Common myeloid progenitor, CD34-positive (primary cell): ENCODE measurements at regions not wholly inside any gene's neighbourhood (a gene's known extent, or its start where the extent isn't known, plus 50 kb on each side); places are given as distances from the start of the nearest gene placed in this dataset.

Source experiments
- CTCF ChIA-PET: fragments of 350-600 bp; sonication (Branson Sonifier 250); formaldehyde crosslinking; loops from one replicate; lab custom pipeline; 2021; ENCODE audit warnings: antibody characterized with exemption; lab: Charles Lee
- POLR2A ChIA-PET: fragments of 350-600 bp; sonication (Branson Sonifier 250); formaldehyde crosslinking; loops from one replicate; lab custom pipeline; 2021; ENCODE audit warnings: antibody characterized with exemption; lab: Charles Lee
- DNase-seq, 3 donors: peaks; one replicate each; pipeline versions ENCODE4 v3.0.0 to v3.0.0-alpha.2; 2013
- H3K27ac ChIP-seq, 2 experiments: 1 replicate in 1 of 2; 2 replicates in 1 of 2; pipeline ENCODE4 v1.7.0; 2013; ENCODE audit warnings: inconsistent platforms in 2 of 2, low read length in 2 of 2, mild to moderate bottlenecking in 2 of 2, low read depth in 1 of 2, moderate library complexity in 1 of 2; ENCODE audit not compliant: severe bottlenecking in 2 of 2, insufficient read depth in 1 of 2, poor library complexity in 1 of 2
- H3K27me3 ChIP-seq, 5 experiments: replicated peaks in 2 of 5; 1 replicate in 3 of 5; 2 replicates in 2 of 5; pipeline versions ENCODE4 v1.6.1 to v1.7.0; 2013; ENCODE audit warnings: low read length in 4 of 5, mild to moderate bottlenecking in 2 of 5, moderate library complexity in 2 of 5, inconsistent platforms in 1 of 5; ENCODE audit not compliant: insufficient read depth in 5 of 5, control insufficient read depth in 4 of 5
- H3K36me3 ChIP-seq, 4 experiments: 1 replicate in 2 of 4; 2 replicates in 2 of 4; pipeline versions ENCODE4 v1.6.1 to v1.7.0; 2013; ENCODE audit warnings: low read length in 3 of 4, control low read depth in 1 of 4, mild to moderate bottlenecking in 1 of 4; ENCODE audit not compliant: control insufficient read depth in 4 of 4, insufficient read depth in 4 of 4
- H3K4me1 ChIP-seq, 4 experiments: 1 replicate in 3 of 4; 2 replicates in 1 of 4; pipeline versions ENCODE4 v1.6.1 to v1.7.1; 2013; ENCODE audit warnings: low read length in 3 of 4, mild to moderate bottlenecking in 3 of 4, control low read depth in 1 of 4, inconsistent platforms in 1 of 4, moderate library complexity in 1 of 4; ENCODE audit not compliant: control insufficient read depth in 4 of 4, insufficient read depth in 4 of 4; ENCODE audit errors: control extremely low read depth in 1 of 4
- H3K4me3 ChIP-seq, 7 experiments: 1 replicate in 4 of 7; 2 replicates in 3 of 7; pipeline versions ENCODE4 v1.5.1 to v1.7.0; 2013; ENCODE audit warnings: mild to moderate bottlenecking in 7 of 7, low read length in 6 of 7, moderate library complexity in 6 of 7, inconsistent platforms in 2 of 7, low read depth in 2 of 7, control low read depth in 1 of 7; ENCODE audit not compliant: insufficient read depth in 4 of 7, control insufficient read depth in 1 of 7; ENCODE audit errors: extremely low read depth in 1 of 7
- H3K9me3 ChIP-seq, 5 experiments: 1 replicate in 4 of 5; 2 replicates in 1 of 5; pipeline versions ENCODE4 v1.6.1 to v1.7.1; 2013; ENCODE audit warnings: low read length in 4 of 5, mild to moderate bottlenecking in 2 of 5, inconsistent platforms in 1 of 5, low read depth in 1 of 5, moderate library complexity in 1 of 5; ENCODE audit not compliant: control insufficient read depth in 4 of 5, insufficient read depth in 2 of 5; ENCODE audit errors: control extremely low read depth in 1 of 5
- WGBS: methylation state at CpG from one replicate; pipeline ENCODE4 v1.1.5; 2013; ENCODE audit not compliant: insufficient coverage; 5-methylcytosine and 5-hydroxymethylcytosine counted together

DNA sequence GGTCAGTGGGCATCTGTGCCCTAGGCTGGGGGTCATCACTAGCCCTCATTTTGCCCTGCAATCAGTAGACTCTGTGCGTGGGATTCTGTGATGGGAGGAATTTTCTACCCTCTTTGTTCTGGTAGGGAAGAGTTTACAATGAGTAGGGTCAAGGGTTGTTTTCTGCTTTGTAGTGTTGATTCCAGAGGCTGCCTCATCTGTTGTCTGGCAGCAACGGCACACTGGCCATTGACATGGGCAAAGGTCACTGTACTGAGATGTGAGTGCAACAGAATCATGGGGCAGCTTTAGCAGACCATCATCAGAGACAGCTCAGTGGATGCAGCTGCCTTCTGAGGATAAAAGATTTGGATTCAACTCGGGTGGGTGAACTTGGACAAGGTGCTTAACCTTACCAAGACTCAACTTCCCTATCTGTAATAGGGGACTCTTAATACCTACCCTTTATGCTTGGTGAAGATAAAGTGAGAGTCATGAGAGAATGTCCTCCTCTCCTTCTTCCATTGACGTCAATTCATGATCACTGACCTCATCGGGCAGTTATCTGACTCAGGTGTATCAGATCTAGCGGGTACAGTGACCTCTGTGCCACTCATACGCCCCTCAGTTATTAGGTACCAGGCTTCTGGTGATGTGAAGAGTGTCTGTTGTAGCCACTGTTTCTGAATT is 127.5 kb downstream of the RPLP1 start:
- CTCF ChIA-PET = interaction anchor here (1.2 kb wide), 1 partner anchor 22 kb away, joined by 3 read pairs; no protein-coding TSS in a partner anchor
- Histone ChIP-seq H3K36me3 (no peaks in the 10 kb centered on the region), H3K4me1 (peaks cover 10 to 48% (median 42%) of the 10 kb centered on the region in 4 experiments), H3K9me3 (no peaks in the 10 kb centered on the region), H3K4me3 (no peak overlapping the region), H3K27me3 (no peaks in the 10 kb centered on the region), H3K27ac (no peak overlapping the region)
- 92% methylated on average over 2 of the region's 7 CpGs for WGBS
- no peak for DNase-seq
- POLR2A ChIA-PET = interaction anchor here (0.6 kb wide), 2 partner anchors 515 to 518 kb away, joined by 3 read pairs; partner anchors contain the start of gene TLE3

- ChIA-PET POLR2A (no interaction called here), CTCF (interaction anchor here (1.1 kb wide), 1 partner anchor 8 kb away, joined by 3 read pairs; no protein-coding TSS in a partner anchor)
- 7% methylated on average over 3 of the region's 3 CpGs for WGBS
- Histone ChIP-seq H3K4me3 (no peak overlapping the region), H3K36me3 (no peaks in the 10 kb centered on the region), H3K9me3 (no peaks in the 10 kb centered on the region), H3K27me3 (no peaks in the 10 kb centered on the region), H3K27ac (no peak overlapping the region), H3K4me1 (peaks cover 7 to 24% (median 20%) of the 10 kb centered on the region in 4 experiments)
- peak; percentile 47 to 87 (median 81) for DNase-seq
Measured at GRCh38 chr15:69583626-69584025, 131.0 kb downstream of the RPLP1 start.

DNA sequence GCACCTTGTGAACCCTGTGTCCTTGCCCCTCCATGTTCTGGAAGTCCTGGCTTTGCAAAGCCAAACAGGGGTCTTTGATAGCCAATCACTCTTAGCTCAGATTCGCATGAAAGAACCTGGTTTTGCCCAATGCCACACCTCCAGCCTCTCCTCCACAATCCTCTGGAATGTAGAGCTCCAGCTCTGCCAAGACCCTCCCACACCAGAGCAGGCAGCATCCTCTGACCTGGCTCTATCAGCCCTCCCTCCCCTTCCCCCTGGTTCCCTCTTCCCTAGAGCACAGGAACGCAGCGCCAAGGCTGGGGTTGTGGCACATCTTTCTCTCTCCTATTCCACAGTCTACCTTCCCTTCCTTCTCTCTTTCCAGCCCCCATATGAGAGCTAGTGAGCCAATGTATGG is 133.3 kb downstream of the RPLP1 start:
- Histone ChIP-seq H3K36me3 (no peaks in the 10 kb centered on the region), H3K4me1 (peaks cover 7 to 24% (median 17%) of the 10 kb centered on the region in 4 experiments), H3K9me3 (no peaks in the 10 kb centered on the region), H3K27me3 (no peaks in the 10 kb centered on the region), H3K4me3 (no peak overlapping the region), H3K27ac (no peak overlapping the region)
- DNase-seq = no peak
- ChIA-PET POLR2A (no interaction called here), CTCF (interaction anchor here (1.1 to 1.4 kb wide), 3 partner anchors 8 to 17 kb away, joined by 3 to 4 read pairs (median 4); no protein-coding TSS in a partner anchor)
- 100% methylated on average over 1 of the region's 3 CpGs for WGBS

DNA sequence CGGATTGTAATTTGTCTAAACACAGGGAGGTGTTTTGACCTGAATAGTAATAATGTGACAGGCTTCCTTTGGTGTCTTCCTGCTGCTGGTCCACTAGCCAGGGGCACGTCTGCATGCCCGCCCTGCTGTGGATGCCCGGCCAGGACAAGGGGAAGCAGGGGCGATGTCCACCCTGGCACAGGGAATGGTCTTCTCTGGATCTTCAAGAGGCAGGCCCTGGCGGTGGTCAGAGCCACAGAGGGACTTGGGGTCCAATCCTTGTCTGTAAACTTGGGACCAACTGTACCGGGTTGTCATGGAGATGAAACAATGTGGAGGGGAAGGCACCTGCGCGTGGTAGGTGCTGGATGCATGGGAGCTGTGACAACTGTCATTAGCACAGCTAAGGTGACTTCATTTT is 134.1 kb downstream of the RPLP1 start:
- CTCF ChIA-PET = no interaction called here
- no peak overlapping the region for H3K4me3 ChIP-seq
- DNase-seq = no peak
- WGBS = 99% methylated on average over 9 of the region's 9 CpGs
- H3K9me3 ChIP-seq = no peaks in the 10 kb centered on the region
- H3K4me1 ChIP-seq = peaks cover 7 to 24% (median 17%) of the 10 kb centered on the region in 4 experiments
- H3K27ac ChIP-seq = no peak overlapping the region
- H3K27me3 ChIP-seq = no peaks in the 10 kb centered on the region
- POLR2A ChIA-PET = no interaction called here
- no peaks in the 10 kb centered on the region for H3K36me3 ChIP-seq

- H3K9me3 ChIP-seq = no peaks in the 10 kb centered on the region
- CTCF ChIA-PET = interaction anchor here (0.8 to 1.1 kb wide), 2 partner anchors 11 to 19 kb away, joined by 3 to 4 read pairs; no protein-coding TSS in a partner anchor
- H3K36me3 ChIP-seq = no peaks in the 10 kb centered on the region
- no peak overlapping the region for H3K27ac ChIP-seq
- H3K4me3 ChIP-seq = no peak overlapping the region
- 78% methylated on average over 3 of the region's 4 CpGs for WGBS
- H3K27me3 ChIP-seq = no peaks in the 10 kb centered on the region
- H3K4me1 ChIP-seq = peaks cover 5 to 20% (median 15%) of the 10 kb centered on the region in 4 experiments
- DNase-seq = no peak
- POLR2A ChIA-PET = no interaction called here
Measured at GRCh38 chr15:69587723-69588426, 135.3 kb downstream of the RPLP1 start.

DNA sequence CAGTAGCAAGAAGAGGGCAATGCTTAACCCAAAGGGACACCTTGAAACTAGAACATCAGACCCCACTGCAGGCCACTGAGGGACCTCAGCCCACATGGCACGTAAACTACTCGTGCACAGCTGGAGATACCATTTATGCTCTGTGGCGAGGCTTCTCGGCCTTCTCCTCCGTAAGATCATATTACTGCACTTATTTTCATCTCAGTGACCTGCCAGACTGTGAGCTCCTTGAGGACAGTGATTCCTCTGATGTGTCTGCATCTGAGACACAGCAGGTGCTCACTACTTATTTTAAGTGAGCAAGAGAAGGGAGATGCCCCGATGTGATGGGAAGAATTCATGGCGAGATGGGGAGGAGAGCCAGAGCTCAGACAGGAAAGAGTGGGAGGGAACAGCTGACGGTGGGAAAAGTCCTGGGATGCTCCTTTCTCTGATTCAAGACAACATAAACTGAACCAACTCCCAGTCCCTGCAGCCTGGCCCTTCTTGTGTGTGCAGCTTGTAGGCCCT is 137.6 kb downstream of the RPLP1 start:
- 91% methylated on average over 5 of the region's 8 CpGs for WGBS
- H3K9me3 ChIP-seq = no peaks in the 10 kb centered on the region
- H3K27ac ChIP-seq = no peak overlapping the region
- DNase-seq = no peak
- peaks cover 0 to 18% (median 16%) of the 10 kb centered on the region in 4 experiments for H3K4me1 ChIP-seq
- ChIA-PET POLR2A (no interaction called here), CTCF (interaction anchor here (0.7 to 1.1 kb wide), 3 partner anchors 14 to 171 kb away, joined by 3 read pairs; no protein-coding TSS in a partner anchor)
- no peak overlapping the region for H3K4me3 ChIP-seq
- H3K27me3 ChIP-seq = no peaks in the 10 kb centered on the region
- H3K36me3 ChIP-seq = no peaks in the 10 kb centered on the region
